Gastroesophageal sphincter (tissue), 4 donors: ENCODE measurements at regions not wholly inside any gene's neighbourhood (a gene's known extent, or its start where the extent isn't known, plus 50 kb on each side); places are given as distances from the start of the nearest gene placed in this dataset.

ENCODE experiments used
- ATAC-seq: fragments of 150-250 bp; one replicate; pipeline ENCODE4 v1.9.1; 2016; ENCODE audit warnings: mild to moderate bottlenecking, moderate library complexity
- H3K27ac ChIP-seq, 4 donors: fragments of 200-600 bp; sonication (generic) in 3 of 4; 1 replicate in 3 of 4; 2 replicates in 1 of 4; pipeline ENCODE4 v1.5.1; 2016 to 2019
- H3K27me3 ChIP-seq: fragments of 200-600 bp; sonication (generic); one replicate; pipeline ENCODE4 v1.5.1; 2019
- H3K36me3 ChIP-seq, 2 donors: fragments of 200-600 bp; sonication (generic); one replicate each; pipeline ENCODE4 v1.5.1; 2019; ENCODE audit warnings: control low read depth in 1 of 2
- H3K4me1 ChIP-seq, 3 donors: fragments of 200-600 bp; sonication (generic); 1 replicate in 2 of 3; 2 replicates in 1 of 3; pipeline ENCODE4 v1.5.1; 2016 to 2019; ENCODE audit warnings: control low read depth in 2 of 3
- H3K4me3 ChIP-seq, 2 donors: fragments of 200-600 bp; sonication (generic); one replicate each; pipeline ENCODE4 v1.5.1; 2019; ENCODE audit warnings: mild to moderate bottlenecking in 1 of 2, moderate library complexity in 1 of 2
- H3K9me3 ChIP-seq, 3 donors: fragments of 200-600 bp; sonication (generic); one replicate each; pipeline ENCODE4 v1.5.1; 2017 to 2019; ENCODE audit warnings: control low read depth in 2 of 3
- CTCF ChIP-seq, 4 experiments: fragments of 200-600 bp in 2 of 4; fragments of 450-650 bp in 2 of 4; sonication (generic) in 1 of 4; IDR thresholded peaks; one replicate each; pipeline ENCODE4 v1.5.1; 2017 to 2019; ENCODE audit warnings: antibody characterized with exemption in 4 of 4, mild to moderate bottlenecking in 2 of 4, moderate library complexity in 2 of 4
- EP300 ChIP-seq: sonication (generic); formaldehyde crosslinking; IDR thresholded peaks from one replicate; pipeline ENCODE4 v1.6.1; 2017; ENCODE audit warnings: antibody characterized with exemption, mild to moderate bottlenecking
- POLR2A ChIP-seq, 2 donors: fragments of 450-650 bp; IDR thresholded peaks; one replicate each; pipeline ENCODE4 v1.6.1; 2017; ENCODE audit warnings: antibody characterized with exemption in 2 of 2, mild to moderate bottlenecking in 2 of 2, moderate library complexity in 1 of 2
- POLR2AphosphoS5 ChIP-seq: sonication (generic); formaldehyde crosslinking; IDR thresholded peaks from one replicate; pipeline ENCODE4 v1.6.1; 2017; ENCODE audit warnings: antibody characterized with exemption
- WGBS, 2 donors: methylation state at CpG; one replicate each; pipeline ENCODE4 v1.1.5; 2018; ENCODE audit warnings: low coverage in 1 of 2; 5-methylcytosine and 5-hydroxymethylcytosine counted together

DNA sequence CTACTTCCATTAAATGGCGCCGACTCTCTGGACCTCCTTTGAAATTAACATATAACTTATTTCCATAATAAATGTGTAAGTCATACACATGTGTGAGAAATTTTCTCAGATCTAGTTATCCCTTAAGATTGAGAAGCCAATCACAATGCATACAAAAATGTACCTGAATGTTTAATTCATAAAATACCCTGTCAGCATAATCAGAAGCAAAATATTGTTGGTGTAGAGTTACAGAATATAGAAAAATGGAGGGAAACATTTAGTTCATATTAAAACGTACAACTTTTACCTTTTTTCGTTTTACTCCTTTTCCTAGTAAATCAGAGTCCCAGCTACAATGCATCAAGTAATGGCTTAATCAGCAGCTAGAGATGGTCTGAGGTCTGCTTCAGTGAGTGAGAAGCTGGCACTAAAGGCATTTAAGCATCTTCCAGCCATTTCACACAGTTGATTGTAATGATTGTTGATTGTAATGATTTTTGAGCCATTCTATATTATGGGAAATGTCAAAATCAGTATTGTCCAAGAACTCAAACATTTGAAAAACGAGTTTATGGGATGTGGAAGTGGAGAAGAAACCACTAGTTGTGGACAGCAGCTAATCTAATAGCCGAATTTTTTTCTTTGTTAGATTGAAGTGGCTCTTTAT, 81.8 kb downstream of the ANXA1 start:
- no peak for ATAC-seq
- WGBS, 2 donors: 68 to 79% methylated on average over 6 of the region's 6 CpGs
- H3K27ac ChIP-seq: no peak overlapping the region
- no peaks in the 10 kb centered on the region for H3K4me1 ChIP-seq
- no peak for TF ChIP-seq POLR2AphosphoS5
- no peak for TF ChIP-seq CTCF (IDR thresholded peaks at IDR 0.05)
- TF ChIP-seq POLR2A (IDR thresholded peaks at IDR 0.05): no peak
- TF ChIP-seq EP300: no peak
- no peaks in the 10 kb centered on the region for H3K9me3 ChIP-seq
- peaks cover 8% of the 10 kb centered on the region for H3K27me3 ChIP-seq
- H3K36me3 ChIP-seq: no peaks in the 10 kb centered on the region
- no peak overlapping the region for H3K4me3 ChIP-seq

- no peak for TF ChIP-seq EP300
- TF ChIP-seq CTCF (IDR thresholded peaks at IDR 0.05): no peak
- TF ChIP-seq POLR2AphosphoS5: no peak
- no peak for TF ChIP-seq POLR2A (IDR thresholded peaks at IDR 0.05)
- Histone ChIP-seq H3K9me3 (no peaks in the 10 kb centered on the region), H3K27me3 (peaks cover 8% of the 10 kb centered on the region), H3K36me3 (no peaks in the 10 kb centered on the region), H3K4me3 (no peak overlapping the region), H3K4me1 (no peaks in the 10 kb centered on the region), H3K27ac (no peak overlapping the region)
- 83 to 92% methylated on average over 1 of the region's 1 CpG for WGBS, 2 donors
- ATAC-seq: no peak
These were observed 82.3 kb downstream of the ANXA1 start for GRCh38 chr9:73234008-73234360.

DNA sequence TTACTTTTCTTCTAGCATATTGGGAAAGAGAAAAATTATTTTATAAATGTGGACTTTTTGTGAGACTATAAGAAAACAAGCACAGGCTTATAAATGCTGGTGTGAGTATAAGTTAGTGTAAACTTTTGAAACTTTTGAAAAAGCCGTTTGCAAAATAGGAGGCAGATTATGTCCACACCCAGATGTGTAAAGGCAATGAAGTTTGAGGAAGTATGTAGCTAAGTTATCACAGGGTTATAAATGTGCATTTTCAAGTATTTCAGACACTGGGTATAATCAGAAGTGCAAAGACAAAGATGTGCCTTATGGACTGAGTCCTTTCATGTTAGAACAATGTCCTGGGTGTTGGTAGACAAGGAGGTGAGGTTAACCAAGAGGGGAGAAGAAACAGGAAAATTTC, 85.5 kb downstream of the ANXA1 start:
- no peak for ATAC-seq
- peaks cover 8% of the 10 kb centered on the region for H3K27me3 ChIP-seq
- no peak for TF ChIP-seq POLR2AphosphoS5
- no peak for TF ChIP-seq CTCF (IDR thresholded peaks at IDR 0.05)
- TF ChIP-seq EP300: no peak
- no peak for TF ChIP-seq POLR2A (IDR thresholded peaks at IDR 0.05)

DNA sequence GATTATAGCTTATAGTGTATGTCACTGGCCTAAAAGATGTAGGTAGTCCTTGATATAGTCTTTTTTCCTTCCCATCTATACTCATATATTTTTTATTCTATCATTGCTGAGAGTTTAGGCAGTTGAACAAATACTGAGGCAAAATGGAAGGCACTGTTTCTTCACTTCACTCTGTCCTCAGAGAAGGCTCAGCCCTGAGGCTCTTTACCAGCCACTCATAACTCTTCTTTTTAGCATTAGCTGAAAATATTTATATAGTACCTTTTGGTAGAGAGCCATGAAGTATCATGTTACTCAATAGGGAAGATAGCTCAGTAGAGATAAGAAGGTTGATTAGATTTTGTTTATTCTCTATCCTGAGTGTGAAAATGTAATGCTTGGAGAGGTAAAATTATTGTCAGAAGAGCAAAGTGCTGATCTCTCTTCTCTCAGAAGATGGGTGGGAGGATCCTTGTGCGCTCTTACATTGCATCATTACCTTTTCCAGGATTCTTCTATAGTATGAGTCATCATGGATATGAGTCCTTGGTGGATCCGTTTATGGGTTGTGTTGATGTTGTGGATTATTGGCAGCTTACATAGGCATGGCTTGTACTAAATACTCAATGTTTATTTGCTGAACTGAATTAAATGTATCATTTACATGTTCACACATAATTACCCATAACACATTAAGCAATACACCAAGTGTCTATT, 88.1 kb downstream of the ANXA1 start:
- H3K4me3 ChIP-seq: no peak overlapping the region
- peaks cover 11% of the 10 kb centered on the region for H3K27me3 ChIP-seq
- H3K9me3 ChIP-seq: no peaks in the 10 kb centered on the region
- H3K27ac ChIP-seq: no peak overlapping the region
- H3K4me1 ChIP-seq: no peaks in the 10 kb centered on the region
- no peaks in the 10 kb centered on the region for H3K36me3 ChIP-seq
- TF ChIP-seq CTCF (IDR thresholded peaks at IDR 0.05) (no peak), POLR2AphosphoS5 (no peak), POLR2A (IDR thresholded peaks at IDR 0.05) (no peak), EP300 (no peak)
- ATAC-seq: no peak
- 83 to 96% methylated on average over 1 to 2 of the region's 2 CpGs for WGBS, 2 donors

More for the DNA sequence above, 85.5 kb downstream of the ANXA1 start:
- no peaks in the 10 kb centered on the region for H3K9me3 ChIP-seq
- 52 to 60% methylated on average over 1 of the region's 1 CpG for WGBS, 2 donors
- H3K4me3 ChIP-seq: no peak overlapping the region
- H3K4me1 ChIP-seq: no peaks in the 10 kb centered on the region
- H3K27ac ChIP-seq: no peak overlapping the region
- H3K36me3 ChIP-seq: no peaks in the 10 kb centered on the region

DNA sequence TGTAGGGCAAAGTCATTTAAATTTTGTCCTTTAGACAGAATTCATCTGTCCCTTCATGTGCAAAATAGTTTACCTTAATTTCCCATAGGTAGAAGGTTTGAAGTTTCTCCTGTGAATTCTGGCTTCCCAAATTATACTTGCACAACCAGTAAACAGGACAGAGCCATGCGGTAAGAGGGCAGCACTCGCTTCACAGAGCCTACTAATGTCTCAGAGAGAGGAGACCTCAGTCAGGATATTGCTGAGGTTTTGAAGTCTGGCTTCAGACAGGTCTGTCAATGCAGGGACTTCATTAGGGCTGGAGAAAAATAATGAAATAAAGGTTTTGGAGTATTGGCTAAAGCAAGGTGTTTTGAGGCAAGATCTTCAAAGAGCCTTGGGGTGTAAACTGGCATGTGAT, 91.4 kb downstream of the ANXA1 start:
- H3K27me3 ChIP-seq: peaks cover 5% of the 10 kb centered on the region
- H3K4me1 ChIP-seq: no peaks in the 10 kb centered on the region
- TF ChIP-seq EP300: no peak
- no peak for TF ChIP-seq POLR2AphosphoS5
- no peak for TF ChIP-seq CTCF (IDR thresholded peaks at IDR 0.05)
- TF ChIP-seq POLR2A (IDR thresholded peaks at IDR 0.05): no peak
- H3K36me3 ChIP-seq: no peaks in the 10 kb centered on the region
- 63% methylated on average over 2 of the region's 2 CpGs; no CpG with 5 or more reads in 1 of the 2 donors for WGBS, 2 donors
- no peaks in the 10 kb centered on the region for H3K9me3 ChIP-seq
- no peak overlapping the region for H3K4me3 ChIP-seq
- H3K27ac ChIP-seq: no peak overlapping the region
- no peak for ATAC-seq
